Activated naive CD8-positive, alpha-beta T cell treated with anti-CD3 and anti-CD28 coated beads, Interleukin-2, amount 50 U/mL, for 24 hours (primary cell): ENCODE measurements at regions not wholly inside any gene's neighbourhood (a gene's known extent, or its start where the extent isn't known, plus 50 kb on each side); places are given as distances from the start of the nearest gene placed in this dataset.
"Not testable (repeated sequence)": the region's sequence is repeated elsewhere in the genome, so short reads cannot be mapped to it uniquely, and the experiment has no call there.

Experiments
- ATAC-seq: fragments of 150-1000 bp; cut with Tn5 transposase; one replicate; pipeline ENCODE4 v1.10.0; 2021
- DNase-seq: peaks from one replicate; pipeline ENCODE4 v3.0.0; 2021
- H3K27ac Mint-ChIP-seq: one replicate; pipeline ENCODE4 v1.8.0; 2021; ENCODE audit warnings: mild to moderate bottlenecking, mixed read lengths
- H3K27me3 Mint-ChIP-seq: one replicate; pipeline ENCODE4 v1.8.0; 2021; ENCODE audit warnings: mixed read lengths
- H3K36me3 Mint-ChIP-seq: one replicate; pipeline ENCODE4 v1.8.0; 2021; ENCODE audit warnings: low read depth, mixed read lengths
- H3K4me1 Mint-ChIP-seq: one replicate; pipeline ENCODE4 v1.8.0; 2021; ENCODE audit warnings: mixed read lengths
- H3K4me3 Mint-ChIP-seq: one replicate; pipeline ENCODE4 v1.8.0; 2021; ENCODE audit warnings: mild to moderate bottlenecking, moderate library complexity, mixed read lengths
- H3K9me3 Mint-ChIP-seq: one replicate; pipeline ENCODE4 v1.8.0; 2021; ENCODE audit warnings: mixed read lengths

GRCh38 chr2:19201911-19202462 lies 156.4 kb downstream of the OSR1 start:
- no peaks in the 10 kb centered on the region for H3K36me3 Mint-ChIP-seq
- DNase-seq (no peak), ATAC-seq (no peak)
- H3K4me1 Mint-ChIP-seq: no peaks in the 10 kb centered on the region
- H3K4me3 Mint-ChIP-seq: no peak overlapping the region
- H3K27me3 Mint-ChIP-seq: no peaks in the 10 kb centered on the region
- H3K27ac Mint-ChIP-seq: no peak overlapping the region
- H3K9me3 Mint-ChIP-seq: peaks cover 4% of the 10 kb centered on the region

- Mint-ChIP-seq H3K27ac (no peak overlapping the region), H3K4me3 (no peak overlapping the region), H3K36me3 (no peaks in the 10 kb centered on the region), H3K9me3 (peaks cover 4% of the 10 kb centered on the region), H3K27me3 (no peaks in the 10 kb centered on the region), H3K4me1 (no peaks in the 10 kb centered on the region)
- DNase-seq (no peak), ATAC-seq (no peak)
These were observed 160.0 kb downstream of the OSR1 start for GRCh38 chr2:19198381-19198780.

- H3K27me3 Mint-ChIP-seq: no peaks in the 10 kb centered on the region
- ATAC-seq: no peak
- DNase-seq: no peak
- H3K27ac Mint-ChIP-seq: no peak overlapping the region
- no peaks in the 10 kb centered on the region for H3K4me1 Mint-ChIP-seq
- H3K36me3 Mint-ChIP-seq: no peaks in the 10 kb centered on the region
- no peak overlapping the region for H3K4me3 Mint-ChIP-seq
- no peaks in the 10 kb centered on the region for H3K9me3 Mint-ChIP-seq
These were observed 162.8 kb downstream of the OSR1 start for GRCh38 chr2:19195661-19196060.

- no peak for ATAC-seq
- no peaks in the 10 kb centered on the region for H3K4me1 Mint-ChIP-seq
- H3K27ac Mint-ChIP-seq: no peak overlapping the region
- no peaks in the 10 kb centered on the region for H3K36me3 Mint-ChIP-seq
- peaks cover 1% of the 10 kb centered on the region for H3K27me3 Mint-ChIP-seq
- H3K4me3 Mint-ChIP-seq: no peak overlapping the region
- no peak for DNase-seq
- peaks cover 4% of the 10 kb centered on the region for H3K9me3 Mint-ChIP-seq
These were observed 169.0 kb downstream of the OSR1 start for GRCh38 chr2:19189391-19189790.

- Mint-ChIP-seq H3K27me3 (peaks cover 1% of the 10 kb centered on the region), H3K27ac (no peak overlapping the region), H3K4me3 (no peak overlapping the region), H3K36me3 (no peaks in the 10 kb centered on the region), H3K9me3 (peaks cover 4% of the 10 kb centered on the region), H3K4me1 (no peaks in the 10 kb centered on the region)
- DNase-seq (no peak), ATAC-seq (no peak)
These were observed 171.0 kb downstream of the OSR1 start for GRCh38 chr2:19187323-19188020.

- Mint-ChIP-seq H3K36me3 (peaks cover 1% of the 10 kb centered on the region), H3K27me3 (peaks cover 1% of the 10 kb centered on the region), H3K4me3 (no peak overlapping the region), H3K27ac (no peak overlapping the region), H3K9me3 (peaks cover 26% of the 10 kb centered on the region), H3K4me1 (no peaks in the 10 kb centered on the region)
- no peak for ATAC-seq
- DNase-seq: no peak
These were observed 173.3 kb downstream of the OSR1 start for GRCh38 chr2:19185086-19185485.

GRCh38 chr2:19178175-19178574 lies 180.2 kb downstream of the OSR1 start:
- H3K4me3 Mint-ChIP-seq: no peak overlapping the region
- H3K4me1 Mint-ChIP-seq: no peaks in the 10 kb centered on the region
- peaks cover 1% of the 10 kb centered on the region for H3K36me3 Mint-ChIP-seq
- no peak for DNase-seq
- H3K9me3 Mint-ChIP-seq: peaks cover 25% of the 10 kb centered on the region
- ATAC-seq: no peak
- peaks cover 1% of the 10 kb centered on the region for H3K27me3 Mint-ChIP-seq
- H3K27ac Mint-ChIP-seq: no peak overlapping the region

- no peak for DNase-seq
- Mint-ChIP-seq H3K4me3 (no peak overlapping the region), H3K9me3 (peaks cover 19% of the 10 kb centered on the region), H3K27me3 (peaks cover 1% of the 10 kb centered on the region), H3K27ac (no peak overlapping the region), H3K4me1 (no peaks in the 10 kb centered on the region), H3K36me3 (peaks cover 1% of the 10 kb centered on the region)
- ATAC-seq: no peak
These were observed 181.4 kb downstream of the OSR1 start for GRCh38 chr2:19176977-19177376.

GRCh38 chr2:19176172-19176852 lies 182.1 kb downstream of the OSR1 start:
- H3K27me3 Mint-ChIP-seq: peaks cover 1% of the 10 kb centered on the region
- no peak overlapping the region for H3K4me3 Mint-ChIP-seq
- H3K36me3 Mint-ChIP-seq: peaks cover 1% of the 10 kb centered on the region
- H3K9me3 Mint-ChIP-seq: peaks cover 14% of the 10 kb centered on the region
- ATAC-seq: no peak
- H3K4me1 Mint-ChIP-seq: no peaks in the 10 kb centered on the region
- DNase-seq: no peak
- no peak overlapping the region for H3K27ac Mint-ChIP-seq

- H3K36me3 Mint-ChIP-seq: no peaks in the 10 kb centered on the region
- H3K4me3 Mint-ChIP-seq: no peak overlapping the region
- no peak overlapping the region for H3K27ac Mint-ChIP-seq
- H3K9me3 Mint-ChIP-seq: no peaks in the 10 kb centered on the region
- ATAC-seq (no peak), DNase-seq (no peak)
- H3K4me1 Mint-ChIP-seq: no peaks in the 10 kb centered on the region
- no peaks in the 10 kb centered on the region for H3K27me3 Mint-ChIP-seq
These were observed 184.2 kb downstream of the OSR1 start for GRCh38 chr2:19174176-19174575.

GRCh38 chr2:19171409-19171808 lies 187.0 kb downstream of the OSR1 start:
- H3K9me3 Mint-ChIP-seq: no peaks in the 10 kb centered on the region
- H3K27ac Mint-ChIP-seq: no peak overlapping the region
- no peak overlapping the region for H3K4me3 Mint-ChIP-seq
- H3K27me3 Mint-ChIP-seq: no peaks in the 10 kb centered on the region
- DNase-seq (no peak), ATAC-seq (no peak)
- H3K36me3 Mint-ChIP-seq: no peaks in the 10 kb centered on the region
- no peaks in the 10 kb centered on the region for H3K4me1 Mint-ChIP-seq

- Mint-ChIP-seq H3K36me3 (no peaks in the 10 kb centered on the region), H3K27me3 (no peaks in the 10 kb centered on the region), H3K27ac (no peak overlapping the region), H3K4me3 (no peak overlapping the region), H3K9me3 (no peaks in the 10 kb centered on the region), H3K4me1 (no peaks in the 10 kb centered on the region)
- no peak for DNase-seq
- ATAC-seq: no peak
These were observed 189.2 kb downstream of the OSR1 start for GRCh38 chr2:19169134-19169768.

- not testable (repeated sequence) for H3K4me1 Mint-ChIP-seq, DNase-seq, H3K36me3 Mint-ChIP-seq, ATAC-seq, H3K27ac Mint-ChIP-seq, H3K4me3 Mint-ChIP-seq, H3K27me3 Mint-ChIP-seq
- H3K9me3 Mint-ChIP-seq: peaks cover 13% of the 10 kb centered on the region
These were observed 194.3 kb downstream of the OSR1 start for GRCh38 chr2:19164099-19164498.

- H3K27me3 Mint-ChIP-seq: no peaks in the 10 kb centered on the region
- H3K4me1 Mint-ChIP-seq: no peaks in the 10 kb centered on the region
- no peak for ATAC-seq
- H3K4me3 Mint-ChIP-seq: no peak overlapping the region
- DNase-seq: no peak
- H3K9me3 Mint-ChIP-seq: peaks cover 13% of the 10 kb centered on the region
- H3K36me3 Mint-ChIP-seq: no peaks in the 10 kb centered on the region
- no peak overlapping the region for H3K27ac Mint-ChIP-seq
These were observed 199.5 kb downstream of the OSR1 start for GRCh38 chr2:19158896-19159295.

- H3K27ac Mint-ChIP-seq: no peak overlapping the region
These were observed 200.2 kb downstream of the OSR1 start for GRCh38 chr2:19158211-19158610.

More at GRCh38 chr2:19158211-19158610, 200.2 kb downstream of the OSR1 start:
- DNase-seq: no peak
- Mint-ChIP-seq H3K36me3 (no peaks in the 10 kb centered on the region), H3K4me1 (no peaks in the 10 kb centered on the region), H3K9me3 (peaks cover 13% of the 10 kb centered on the region), H3K4me3 (no peak overlapping the region), H3K27me3 (no peaks in the 10 kb centered on the region)
- no peak for ATAC-seq
